22Rv1 (cell line): ENCODE measurements at regions not wholly inside any gene's neighbourhood (a gene's known extent, or its start where the extent isn't known, plus 50 kb on each side); places are given as distances from the start of the nearest gene placed in this dataset.

Source experiments
- H3K27ac ChIP-seq: fragments of 450-650 bp; 2 replicates; pipeline ENCODE4 v1.5.1; 2017
- CTCF ChIP-seq: fragments of 450-650 bp; IDR thresholded peaks from 2 replicates; pipeline ENCODE4 v1.5.1; 2017; ENCODE audit warnings: mild to moderate bottlenecking
- ZFX ChIP-seq: fragments of 450-650 bp; IDR thresholded peaks from 2 replicates; pipeline ENCODE4 v1.6.1; 2017; ENCODE audit warnings: antibody characterized with exemption, borderline replicate concordance

GRCh38 chr10:10437886-10438285 lies 579.8 kb upstream of the CELF2 start:
- TF ChIP-seq ZFX (no peak), CTCF (no peak)
- H3K27ac ChIP-seq: no peak overlapping the region

- TF ChIP-seq CTCF (no peak), ZFX (no peak)
- no peak overlapping the region for H3K27ac ChIP-seq
These were observed 579.2 kb upstream of the CELF2 start for GRCh38 chr10:10438335-10439100.

- no peak overlapping the region for H3K27ac ChIP-seq
- no peak for TF ChIP-seq CTCF
- TF ChIP-seq ZFX: no peak
These were observed 560.8 kb upstream of the CELF2 start for GRCh38 chr10:10456856-10457255.

- no peak for TF ChIP-seq CTCF
- no peak for TF ChIP-seq ZFX
- H3K27ac ChIP-seq: no peak overlapping the region
These were observed 557.2 kb upstream of the CELF2 start for GRCh38 chr10:10460451-10460850.

- TF ChIP-seq CTCF (no peak), ZFX (no peak)
These were observed 555.3 kb upstream of the CELF2 start for GRCh38 chr10:10462151-10462941.

GRCh38 chr10:10471758-10472157 lies 545.9 kb upstream of the CELF2 start:
- no peak for TF ChIP-seq CTCF
- TF ChIP-seq ZFX: no peak
- H3K27ac ChIP-seq: no peak overlapping the region

More at GRCh38 chr10:10462151-10462941, 555.3 kb upstream of the CELF2 start:
- no peak overlapping the region for H3K27ac ChIP-seq

GRCh38 chr10:10475812-10476211 lies 541.9 kb upstream of the CELF2 start:
- TF ChIP-seq CTCF (no peak), ZFX (no peak)
- no peak overlapping the region for H3K27ac ChIP-seq
